ENCODE measurements at regions not wholly inside any gene's neighbourhood (a gene's known extent, or its start where the extent isn't known, plus 50 kb on each side); places are given as distances from the start of the nearest gene placed in this dataset.

DNA sequence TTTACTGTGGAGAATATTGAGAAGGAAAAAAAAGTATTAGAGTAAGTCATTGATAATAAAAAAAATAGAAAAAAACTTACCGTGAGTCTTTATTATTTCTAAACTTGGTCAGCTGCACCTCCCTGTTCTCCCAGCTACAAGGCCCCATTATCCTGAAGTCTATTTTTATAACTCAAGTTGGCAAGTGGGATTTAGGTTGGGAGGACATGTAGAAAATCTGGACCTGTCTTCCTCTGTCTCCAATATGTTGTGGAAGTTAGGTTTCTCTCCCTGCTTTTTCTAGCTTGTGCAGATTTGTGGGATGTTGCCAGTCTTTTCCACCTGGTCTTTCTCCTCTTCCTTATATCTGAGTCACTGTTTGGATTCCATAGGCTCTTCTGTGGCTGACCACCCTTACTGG, 361.4 kb downstream of the HLX start:
- no TSS peak for BruUV-seq (replicated peaks)
- Histone ChIP-seq H4K20me1 (ENCODE audit: insufficient read depth, low read length) (no peaks in the 10 kb centered on the region), H3K9ac (ENCODE audit: insufficient read depth, low read depth, low read length) (no peak overlapping the region), H3K4me2 (ENCODE audit: low read depth, low read length) (no peak overlapping the region), H2AFZ (ENCODE audit: low read length) (no peak overlapping the region), H3K36me3 (replicated peaks in 1 of 2; ENCODE audit: control insufficient read depth in 1 of 2, insufficient read depth in 2 of 2, low read length in 2 of 2) (no peaks in the 10 kb centered on the region), H3K27ac (ENCODE audit: extremely low read length, insufficient read depth, low read length) (no peak overlapping the region), H3K4me3 (replicated peaks in 1 of 3; ENCODE audit: insufficient read depth in 1 of 3, low read depth in 2 of 3, low read length in 3 of 3) (no peak overlapping the region), H3K79me2 (ENCODE audit: insufficient read depth, low read length) (no peaks in the 10 kb centered on the region), H3K9me3 (ENCODE audit: low read length) (no peaks in the 10 kb centered on the region), H3K27me3 (ENCODE audit: control insufficient read depth in 1 of 2, insufficient read depth in 2 of 2, low read length in 2 of 2) (no peaks in the 10 kb centered on the region), H3K4me1 (ENCODE audit: insufficient read depth, low read length) (no peaks in the 10 kb centered on the region)
- in situ Hi-C loops (cut with HindIII; ENCODE audit: extremely low pct_ligation_motif_present, low pct_unique_long_range_greater_than_20kb) (no loop called here), intact Hi-C loops (cut with micrococcal nuclease; ENCODE audit: unreplicated experiment) (no loop called here)
- FAIRE-seq (no peak), ATAC-seq (no peak), DNase-seq (ENCODE audit: low spot score) (no peak)
- CTCF ChIA-PET (ENCODE audit: low intra/inter-chr PET ratio, low total read pairs), result no interaction called here
- no peak for TF ChIP-seq MED1 (CRISPR knock-in tag; IDR thresholded peaks at IDR 0.05)
- no peak for TF ChIP-seq CAMTA2 (CRISPR knock-in tag; IDR thresholded peaks at IDR 0.05; ENCODE audit: borderline replicate concordance)
- no peak for TF ChIP-seq ZSCAN22 (CRISPR knock-in tag; IDR thresholded peaks at IDR 0.05)
- no peak for TF ChIP-seq ZNF557 (CRISPR knock-in tag; IDR thresholded peaks at IDR 0.05)
- no peak for TF ChIP-seq ZNF7 (CRISPR knock-in tag; IDR thresholded peaks at IDR 0.05)
- no peak for TF ChIP-seq SMAD9 (CRISPR knock-in tag; IDR thresholded peaks at IDR 0.05)
- TF ChIP-seq BRCA1 (CRISPR knock-in tag; IDR thresholded peaks at IDR 0.05), result no peak
- TF ChIP-seq ZNF138 (CRISPR knock-in tag; IDR thresholded peaks at IDR 0.05; ENCODE audit: low read depth), result no peak
- no peak for TF ChIP-seq ZNF678 (CRISPR knock-in tag; IDR thresholded peaks at IDR 0.05)
- no peak for TF ChIP-seq NCOR1 (IDR thresholded peaks at IDR 0.05; ENCODE audit: borderline replicate concordance, low read length)
- no peak for TF ChIP-seq FLYWCH1 (CRISPR knock-in tag; IDR thresholded peaks at IDR 0.05)
- POLR2A ChIA-PET, result no interaction called here
- WGBS (ENCODE audit: low lambda C conversion rate), result 92% methylated on average over 1 of the region's 1 CpG

DNA sequence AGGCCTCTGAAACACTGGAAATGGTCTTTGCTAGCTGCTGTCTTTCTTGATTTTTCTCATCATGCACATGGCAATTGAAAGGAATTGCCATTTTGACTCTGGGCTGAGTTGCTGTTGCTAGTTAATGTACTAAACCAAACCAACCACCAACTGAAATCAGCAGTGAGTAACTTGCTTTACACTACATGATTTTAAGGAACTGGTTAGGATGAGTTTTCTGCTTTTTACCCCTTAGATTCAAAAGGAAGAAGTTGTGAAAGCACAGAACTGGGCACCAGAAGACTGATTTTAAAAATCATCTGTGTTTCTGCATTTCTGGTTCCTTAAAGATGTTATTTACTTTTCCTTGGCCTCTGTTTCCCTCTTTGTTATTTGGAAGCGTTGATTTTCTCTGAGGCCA, 361.9 kb downstream of the HLX start:
- H4K20me1 ChIP-seq (ENCODE audit: insufficient read depth, low read length), result no peaks in the 10 kb centered on the region
- no peak overlapping the region for H3K27ac ChIP-seq (ENCODE audit: extremely low read length, insufficient read depth, low read length)
- intact Hi-C loops (cut with micrococcal nuclease; ENCODE audit: unreplicated experiment) (no loop called here), in situ Hi-C loops (cut with HindIII; ENCODE audit: extremely low pct_ligation_motif_present, low pct_unique_long_range_greater_than_20kb) (no loop called here)
- no peak overlapping the region for H3K4me3 ChIP-seq (replicated peaks in 1 of 3; ENCODE audit: insufficient read depth in 1 of 3, low read depth in 2 of 3, low read length in 3 of 3)
- ATAC-seq (no peak), DNase-seq (ENCODE audit: low spot score) (no peak), FAIRE-seq (no peak)
- no peak overlapping the region for H2AFZ ChIP-seq (ENCODE audit: low read length)
- no peaks in the 10 kb centered on the region for H3K27me3 ChIP-seq (ENCODE audit: control insufficient read depth in 1 of 2, insufficient read depth in 2 of 2, low read length in 2 of 2)
- no peaks in the 10 kb centered on the region for H3K4me1 ChIP-seq (ENCODE audit: insufficient read depth, low read length)
- ChIA-PET CTCF (ENCODE audit: low intra/inter-chr PET ratio, low total read pairs) (no interaction called here), POLR2A (no interaction called here)
- 4% methylated on average over 1 of the region's 1 CpG for WGBS (ENCODE audit: low lambda C conversion rate)
- no peaks in the 10 kb centered on the region for H3K79me2 ChIP-seq (ENCODE audit: insufficient read depth, low read length)
- H3K9me3 ChIP-seq (ENCODE audit: low read length), result no peaks in the 10 kb centered on the region
- no peaks in the 10 kb centered on the region for H3K36me3 ChIP-seq (replicated peaks in 1 of 2; ENCODE audit: control insufficient read depth in 1 of 2, insufficient read depth in 2 of 2, low read length in 2 of 2)
- no peak overlapping the region for H3K9ac ChIP-seq (ENCODE audit: insufficient read depth, low read depth, low read length)
- no TSS peak for BruUV-seq (replicated peaks)
- no peak overlapping the region for H3K4me2 ChIP-seq (ENCODE audit: low read depth, low read length)
- TF ChIP-seq ZNF674 (CRISPR knock-in tag; IDR thresholded peaks at IDR 0.05; ENCODE audit: low read depth) (no peak), NFYC (CRISPR knock-in tag; IDR thresholded peaks at IDR 0.05) (no peak), TOPORS (CRISPR knock-in tag; IDR thresholded peaks at IDR 0.05) (no peak), BRD4 (CRISPR knock-in tag; IDR thresholded peaks at IDR 0.05) (no peak)
- TF ChIP-seq, protein P1, sequence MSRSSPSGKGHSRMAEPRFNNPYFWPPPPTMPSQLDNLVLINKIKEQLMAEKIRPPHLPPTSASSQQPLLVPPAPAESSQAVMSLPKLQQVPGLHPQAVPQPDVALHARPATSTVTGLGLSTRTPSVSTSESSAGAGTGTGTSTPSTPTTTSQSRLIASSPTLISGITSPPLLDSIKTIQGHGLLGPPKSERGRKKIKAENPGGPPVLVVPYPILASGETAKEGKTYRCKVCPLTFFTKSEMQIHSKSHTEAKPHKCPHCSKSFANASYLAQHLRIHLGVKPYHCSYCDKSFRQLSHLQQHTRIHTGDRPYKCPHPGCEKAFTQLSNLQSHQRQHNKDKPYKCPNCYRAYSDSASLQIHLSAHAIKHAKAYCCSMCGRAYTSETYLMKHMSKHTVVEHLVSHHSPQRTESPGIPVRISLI (CRISPR knock-in tag; IDR thresholded peaks at IDR 0.05; ENCODE audit: borderline replicate concordance), result no peak
- TF ChIP-seq, protein P2, sequence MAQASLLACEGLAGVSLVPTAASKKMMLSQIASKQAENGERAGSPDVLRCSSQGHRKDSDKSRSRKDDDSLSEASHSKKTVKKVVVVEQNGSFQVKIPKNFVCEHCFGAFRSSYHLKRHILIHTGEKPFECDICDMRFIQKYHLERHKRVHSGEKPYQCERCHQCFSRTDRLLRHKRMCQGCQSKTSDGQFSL (CRISPR knock-in tag; IDR thresholded peaks at IDR 0.05), result no peak
- TF ChIP-seq, protein P3, sequence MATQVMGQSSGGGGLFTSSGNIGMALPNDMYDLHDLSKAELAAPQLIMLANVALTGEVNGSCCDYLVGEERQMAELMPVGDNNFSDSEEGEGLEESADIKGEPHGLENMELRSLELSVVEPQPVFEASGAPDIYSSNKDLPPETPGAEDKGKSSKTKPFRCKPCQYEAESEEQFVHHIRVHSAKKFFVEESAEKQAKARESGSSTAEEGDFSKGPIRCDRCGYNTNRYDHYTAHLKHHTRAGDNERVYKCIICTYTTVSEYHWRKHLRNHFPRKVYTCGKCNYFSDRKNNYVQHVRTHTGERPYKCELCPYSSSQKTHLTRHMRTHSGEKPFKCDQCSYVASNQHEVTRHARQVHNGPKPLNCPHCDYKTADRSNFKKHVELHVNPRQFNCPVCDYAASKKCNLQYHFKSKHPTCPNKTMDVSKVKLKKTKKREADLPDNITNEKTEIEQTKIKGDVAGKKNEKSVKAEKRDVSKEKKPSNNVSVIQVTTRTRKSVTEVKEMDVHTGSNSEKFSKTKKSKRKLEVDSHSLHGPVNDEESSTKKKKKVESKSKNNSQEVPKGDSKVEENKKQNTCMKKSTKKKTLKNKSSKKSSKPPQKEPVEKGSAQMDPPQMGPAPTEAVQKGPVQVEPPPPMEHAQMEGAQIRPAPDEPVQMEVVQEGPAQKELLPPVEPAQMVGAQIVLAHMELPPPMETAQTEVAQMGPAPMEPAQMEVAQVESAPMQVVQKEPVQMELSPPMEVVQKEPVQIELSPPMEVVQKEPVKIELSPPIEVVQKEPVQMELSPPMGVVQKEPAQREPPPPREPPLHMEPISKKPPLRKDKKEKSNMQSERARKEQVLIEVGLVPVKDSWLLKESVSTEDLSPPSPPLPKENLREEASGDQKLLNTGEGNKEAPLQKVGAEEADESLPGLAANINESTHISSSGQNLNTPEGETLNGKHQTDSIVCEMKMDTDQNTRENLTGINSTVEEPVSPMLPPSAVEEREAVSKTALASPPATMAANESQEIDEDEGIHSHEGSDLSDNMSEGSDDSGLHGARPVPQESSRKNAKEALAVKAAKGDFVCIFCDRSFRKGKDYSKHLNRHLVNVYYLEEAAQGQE (IDR thresholded peaks at IDR 0.05; ENCODE audit: borderline replicate concordance in 1 of 2, low read depth in 1 of 2, low read length in 2 of 2), result no peak

Data from HepG2 (cell line).